Activated CD4-positive, alpha-beta memory T cell treated with anti-CD3 and anti-CD28 coated beads, Interleukin-2, amount 10 ng/mL, durations not matched to agents 7 days and 5 days (primary cell): ENCODE measurements at regions not wholly inside any gene's neighbourhood (a gene's known extent, or its start where the extent isn't known, plus 50 kb on each side); places are given as distances from the start of the nearest gene placed in this dataset.
"Not testable (repeated sequence)": the region's sequence is repeated elsewhere in the genome, so short reads cannot be mapped to it uniquely, and the experiment has no call there.

ENCODE experiments used
- CTCF ChIA-PET: fragments of 350-600 bp; sonication (Branson Sonifier 250); formaldehyde crosslinking; loops from one replicate; lab custom pipeline; 2021; ENCODE audit warnings: antibody characterized with exemption, inconsistent platforms; lab: Charles Lee
- POLR2A ChIA-PET: fragments of 350-600 bp; sonication (Branson Sonifier 250); formaldehyde crosslinking; loops from one replicate; lab custom pipeline; 2021; ENCODE audit warnings: antibody characterized with exemption; lab: Charles Lee
- DNase-seq: peaks from one replicate; pipeline ENCODE4 v3.0.0-alpha.2; 2020
- H3K27ac Mint-ChIP-seq: one replicate; pipeline ENCODE4 v1.8.0; 2021; ENCODE audit warnings: mild to moderate bottlenecking, mixed read lengths
- H3K27me3 Mint-ChIP-seq: one replicate; pipeline ENCODE4 v1.8.0; 2021; ENCODE audit warnings: mixed read lengths
- H3K36me3 Mint-ChIP-seq: one replicate; pipeline ENCODE4 v1.8.0; 2021; ENCODE audit warnings: low read depth, mixed read lengths
- H3K4me1 Mint-ChIP-seq: one replicate; pipeline ENCODE4 v1.8.0; 2021; ENCODE audit warnings: mixed read lengths
- H3K4me3 Mint-ChIP-seq: one replicate; pipeline ENCODE4 v1.8.0; 2021; ENCODE audit warnings: mild to moderate bottlenecking, mixed read lengths
- H3K9me3 Mint-ChIP-seq: one replicate; pipeline ENCODE4 v1.8.0; 2021; ENCODE audit warnings: mixed read lengths

DNA sequence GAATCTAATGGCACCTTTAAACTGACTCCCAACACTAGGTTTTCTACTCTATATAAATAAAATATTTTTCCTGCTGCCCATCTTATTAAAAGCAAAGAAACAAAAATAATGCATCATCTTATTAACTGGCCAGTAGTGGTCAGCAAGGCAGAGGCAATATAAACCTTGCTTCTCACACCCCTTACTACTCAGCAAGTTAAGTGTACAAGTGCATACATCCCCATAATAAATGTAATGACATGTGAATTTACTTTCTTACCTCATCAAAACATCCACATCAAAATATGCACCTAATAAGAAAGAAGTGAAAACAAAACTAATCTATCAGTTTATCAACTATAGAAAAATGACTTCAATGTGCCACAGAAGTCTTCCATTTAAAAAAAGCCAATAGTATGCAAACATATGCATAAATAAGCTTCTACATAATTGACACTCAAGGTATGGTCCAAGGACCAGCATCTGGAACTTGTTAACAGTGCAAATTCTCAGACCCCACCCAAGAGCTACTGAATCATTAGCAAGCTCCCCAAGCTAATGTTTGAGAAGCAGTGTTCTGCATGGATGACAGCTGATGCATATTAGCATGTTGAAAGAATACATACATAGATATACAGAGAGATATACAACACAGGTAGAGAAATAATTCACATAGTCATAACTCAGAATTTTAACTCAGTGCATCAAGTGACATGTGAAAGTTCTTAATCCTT is 182.7 kb downstream of the C7orf25 start:
- H3K27ac Mint-ChIP-seq: no peak overlapping the region
- H3K36me3 Mint-ChIP-seq: no peaks in the 10 kb centered on the region
- CTCF ChIA-PET: no interaction called here
- no peak for DNase-seq
- H3K9me3 Mint-ChIP-seq: no peaks in the 10 kb centered on the region
- H3K27me3 Mint-ChIP-seq: no peaks in the 10 kb centered on the region
- H3K4me3 Mint-ChIP-seq: no peak overlapping the region
- POLR2A ChIA-PET: no interaction called here
- H3K4me1 Mint-ChIP-seq: no peaks in the 10 kb centered on the region

DNA sequence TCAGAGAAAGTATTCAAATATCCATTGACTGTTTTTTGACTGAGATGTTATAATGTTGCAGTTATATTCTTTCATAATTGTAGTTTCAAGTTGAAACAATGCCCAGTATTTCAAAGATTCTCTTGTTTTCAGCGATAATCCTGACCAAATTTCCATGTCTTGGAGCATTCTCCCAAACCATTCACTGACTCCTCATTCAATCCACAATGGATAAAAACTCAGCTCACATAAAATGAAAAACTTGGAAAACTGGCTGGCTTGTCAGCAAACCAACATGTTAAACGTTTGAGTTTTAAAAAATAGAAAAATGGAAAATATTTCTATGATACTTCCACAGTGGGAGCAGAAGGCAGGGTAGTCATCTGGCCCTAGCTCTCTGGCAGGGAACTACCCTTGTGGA is 184.4 kb downstream of the C7orf25 start:
- Mint-ChIP-seq H3K27me3 (no peaks in the 10 kb centered on the region), H3K9me3 (no peaks in the 10 kb centered on the region), H3K4me3 (no peak overlapping the region), H3K4me1 (no peaks in the 10 kb centered on the region), H3K36me3 (no peaks in the 10 kb centered on the region), H3K27ac (no peak overlapping the region)
- DNase-seq: no peak
- POLR2A ChIA-PET: no interaction called here
- CTCF ChIA-PET: no interaction called here

DNA sequence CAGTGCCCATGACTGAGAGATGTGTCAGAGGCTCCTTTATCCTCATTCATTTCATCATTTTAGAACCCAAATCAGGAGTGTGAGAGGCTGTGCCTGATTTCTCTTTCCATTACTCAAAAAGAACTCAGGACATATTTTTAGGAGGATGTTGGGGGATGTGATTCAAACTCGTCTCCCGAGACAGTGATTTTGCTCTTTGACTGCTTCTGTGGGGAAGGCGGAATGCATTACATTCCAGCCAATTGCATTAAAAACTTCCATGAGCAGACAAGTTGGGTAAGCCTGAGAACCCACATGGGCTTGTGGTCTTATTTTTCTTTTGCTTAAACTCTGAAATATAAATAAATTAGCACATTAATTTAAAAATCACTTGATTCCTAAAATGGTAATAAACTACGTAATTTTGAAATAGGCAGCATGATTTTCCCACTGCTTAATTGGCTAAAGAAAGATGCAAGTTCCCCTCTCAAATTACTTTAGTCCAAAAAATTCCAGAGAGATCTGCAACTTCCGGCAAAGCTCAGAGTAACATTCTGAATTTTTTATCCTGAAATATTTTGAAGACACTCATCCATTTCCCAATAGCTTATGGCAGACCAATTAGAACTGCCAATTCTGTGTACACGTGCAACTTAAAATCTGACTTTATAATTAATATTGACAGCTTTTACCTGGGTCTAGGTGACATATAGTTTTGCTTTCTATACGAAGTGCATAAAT is 185.6 kb downstream of the C7orf25 start:
- Mint-ChIP-seq H3K4me3 (no peak overlapping the region), H3K27me3 (no peaks in the 10 kb centered on the region), H3K9me3 (no peaks in the 10 kb centered on the region), H3K36me3 (no peaks in the 10 kb centered on the region), H3K4me1 (no peaks in the 10 kb centered on the region), H3K27ac (no peak overlapping the region)
- ChIA-PET CTCF (no interaction called here), POLR2A (no interaction called here)
- no peak for DNase-seq

DNA sequence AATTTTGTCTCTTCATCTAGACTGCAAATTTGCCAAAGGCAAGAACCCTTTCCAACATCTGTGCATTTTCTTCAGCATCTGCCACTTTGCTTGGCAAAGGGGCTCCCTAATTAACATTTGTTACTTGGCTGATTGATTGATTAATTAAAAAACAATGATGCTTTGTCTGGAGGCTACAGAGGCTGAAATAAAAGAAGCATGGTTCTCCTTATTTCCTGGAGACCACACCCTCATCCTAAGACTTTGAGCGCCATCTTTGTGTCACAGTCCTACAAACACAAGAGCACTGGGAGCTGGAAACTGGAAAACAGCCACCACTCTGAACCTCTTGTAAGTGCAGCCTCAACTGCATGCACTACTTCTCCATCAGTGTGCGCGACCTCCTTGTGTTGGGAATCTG is 189.2 kb downstream of the C7orf25 start:
- no peak overlapping the region for H3K4me3 Mint-ChIP-seq
- no peak for DNase-seq
- no peaks in the 10 kb centered on the region for H3K36me3 Mint-ChIP-seq
- ChIA-PET CTCF (no interaction called here), POLR2A (no interaction called here)
- peaks cover 4% of the 10 kb centered on the region for H3K9me3 Mint-ChIP-seq
- H3K27ac Mint-ChIP-seq: no peak overlapping the region
- no peaks in the 10 kb centered on the region for H3K27me3 Mint-ChIP-seq
- H3K4me1 Mint-ChIP-seq: no peaks in the 10 kb centered on the region

DNA sequence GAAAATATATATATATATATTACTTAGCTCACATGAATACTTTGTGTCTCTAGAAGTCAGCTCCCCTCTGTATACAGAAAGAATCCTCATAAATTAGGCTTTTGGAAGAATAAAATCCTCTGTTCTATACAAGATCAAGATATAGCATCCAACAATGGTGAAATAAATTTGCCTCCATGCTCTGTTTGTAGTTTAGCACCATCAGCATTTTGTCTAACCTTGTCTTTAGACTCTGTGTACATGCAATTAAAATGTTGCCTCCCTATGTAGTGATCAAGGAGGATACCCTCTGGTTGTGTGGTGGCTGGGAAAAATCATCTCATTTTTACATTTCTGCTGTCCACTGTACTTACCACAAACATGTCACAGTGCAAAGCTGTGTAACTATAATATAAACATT is 189.7 kb downstream of the C7orf25 start:
- POLR2A ChIA-PET: no interaction called here
- Mint-ChIP-seq H3K27ac (no peak overlapping the region), H3K27me3 (no peaks in the 10 kb centered on the region), H3K4me3 (no peak overlapping the region), H3K36me3 (no peaks in the 10 kb centered on the region), H3K9me3 (peaks cover 4% of the 10 kb centered on the region), H3K4me1 (no peaks in the 10 kb centered on the region)
- no peak for DNase-seq
- CTCF ChIA-PET: no interaction called here

DNA sequence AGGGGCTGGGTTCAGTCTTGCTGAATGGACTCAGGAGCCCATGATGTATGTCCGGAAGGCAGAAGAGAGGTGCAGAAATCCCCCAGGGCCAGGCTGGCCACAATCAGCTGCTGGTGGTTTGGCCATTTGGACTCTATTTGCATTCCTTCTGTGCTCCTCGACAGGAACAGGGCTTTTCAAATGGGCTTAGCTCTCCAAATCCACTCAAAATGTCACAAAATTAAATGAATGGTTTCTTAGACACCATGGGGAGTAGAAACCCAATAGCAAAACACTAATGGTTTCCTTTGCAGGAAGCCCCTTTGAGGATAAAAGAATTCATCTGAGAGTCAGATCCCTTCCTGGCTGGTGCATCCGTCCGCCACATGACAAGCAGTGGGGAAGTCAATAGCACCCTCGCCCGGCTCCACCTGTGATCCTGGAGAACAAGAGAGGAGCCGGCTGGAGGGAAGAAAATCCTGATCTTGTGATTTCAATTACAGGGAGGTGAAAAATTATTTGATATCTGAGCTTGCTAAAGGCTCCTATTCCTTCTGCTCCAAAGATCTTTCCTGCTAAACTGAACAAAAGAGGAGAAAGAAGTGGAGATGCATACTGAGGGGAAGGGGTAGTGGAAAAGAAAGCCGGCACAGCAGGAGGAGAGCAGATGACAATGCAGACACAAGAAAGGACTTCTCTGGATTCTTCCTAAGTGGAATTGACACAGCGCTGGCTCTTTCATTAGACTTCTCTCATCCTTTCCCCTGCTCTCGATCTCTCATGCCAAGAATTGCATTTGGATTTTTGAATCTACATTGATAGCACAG is 190.7 kb downstream of the C7orf25 start:
- CTCF ChIA-PET: no interaction called here
- POLR2A ChIA-PET: no interaction called here
- Mint-ChIP-seq H3K4me1 (no peaks in the 10 kb centered on the region), H3K36me3 (no peaks in the 10 kb centered on the region), H3K4me3 (no peak overlapping the region), H3K27ac (no peak overlapping the region), H3K27me3 (no peaks in the 10 kb centered on the region), H3K9me3 (peaks cover 4% of the 10 kb centered on the region)
- DNase-seq: no peak

DNA sequence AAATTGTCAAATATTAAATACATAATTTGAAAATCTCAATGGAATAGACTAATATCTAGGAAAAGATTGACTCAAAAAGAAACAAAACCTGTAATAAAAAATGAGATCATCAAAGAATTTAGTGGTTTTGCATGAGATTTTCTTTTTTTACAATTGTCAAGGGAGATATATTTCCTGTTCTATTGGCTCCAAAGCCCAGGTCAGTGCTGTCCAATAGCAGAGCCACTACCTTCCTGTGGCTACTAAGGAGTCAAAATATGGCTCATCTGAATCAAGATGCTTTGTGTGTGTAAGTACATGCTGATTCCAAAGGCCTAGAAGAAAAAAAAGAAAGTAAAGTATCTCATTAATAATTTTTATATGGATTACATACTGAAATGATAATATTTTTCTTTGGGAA is 191.9 kb downstream of the C7orf25 start:
- H3K36me3 Mint-ChIP-seq: no peaks in the 10 kb centered on the region
- no peaks in the 10 kb centered on the region for H3K4me1 Mint-ChIP-seq
- no peaks in the 10 kb centered on the region for H3K27me3 Mint-ChIP-seq
- no peak overlapping the region for H3K27ac Mint-ChIP-seq
- H3K9me3 Mint-ChIP-seq: peaks cover 4% of the 10 kb centered on the region
- no peak overlapping the region for H3K4me3 Mint-ChIP-seq
- DNase-seq: no peak
- POLR2A ChIA-PET: no interaction called here
- CTCF ChIA-PET: no interaction called here

DNA sequence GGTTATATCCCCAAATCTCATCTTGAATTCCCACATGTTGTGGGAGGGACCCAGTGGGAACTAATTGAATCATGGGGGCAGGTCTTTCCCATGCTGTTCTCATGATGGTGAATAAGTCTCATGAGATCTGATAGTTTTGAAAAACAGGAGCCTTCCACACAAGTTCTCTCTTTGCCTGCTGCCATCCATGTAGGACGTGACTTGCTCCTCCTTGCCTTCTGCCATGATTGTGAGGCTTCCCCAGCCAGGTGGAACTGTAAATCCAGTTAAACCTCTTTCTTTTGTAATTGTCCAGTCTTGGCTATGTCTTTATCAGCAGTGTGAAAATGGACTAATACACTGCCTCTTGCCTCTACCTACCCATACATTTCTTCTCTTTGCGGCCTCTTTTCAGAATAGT is 193.4 kb downstream of the C7orf25 start:
- H3K4me1 Mint-ChIP-seq, H3K4me3 Mint-ChIP-seq, H3K36me3 Mint-ChIP-seq, H3K27me3 Mint-ChIP-seq, H3K27ac Mint-ChIP-seq, DNase-seq, POLR2A ChIA-PET, CTCF ChIA-PET, H3K9me3 Mint-ChIP-seq: not testable (repeated sequence)

DNA sequence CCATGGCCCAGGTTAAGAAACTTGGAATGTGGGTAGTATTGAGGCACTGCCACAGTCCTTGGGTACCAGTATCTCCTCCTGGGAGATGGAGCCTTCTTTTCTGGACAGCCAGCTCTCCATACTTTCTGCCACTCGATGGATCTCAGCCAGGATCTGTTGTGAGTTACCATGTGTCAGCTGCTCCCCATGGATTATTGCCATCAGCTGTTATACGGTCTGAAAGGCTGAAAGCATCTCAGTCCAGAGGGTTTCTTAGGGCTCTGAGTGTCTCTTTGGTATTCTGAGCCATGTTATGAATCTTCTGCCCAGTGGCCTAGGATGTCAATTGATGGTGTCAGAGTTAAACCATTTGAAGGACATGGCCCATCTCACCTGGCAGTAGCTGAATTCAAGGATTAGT is 197.5 kb downstream of the C7orf25 start:
- ChIA-PET POLR2A (no interaction called here), CTCF (no interaction called here)
- H3K27ac Mint-ChIP-seq: no peak overlapping the region
- no peaks in the 10 kb centered on the region for H3K36me3 Mint-ChIP-seq
- H3K4me1 Mint-ChIP-seq: no peaks in the 10 kb centered on the region
- H3K4me3 Mint-ChIP-seq: no peak overlapping the region
- peaks cover 6% of the 10 kb centered on the region for H3K9me3 Mint-ChIP-seq
- DNase-seq: no peak
- no peaks in the 10 kb centered on the region for H3K27me3 Mint-ChIP-seq

DNA sequence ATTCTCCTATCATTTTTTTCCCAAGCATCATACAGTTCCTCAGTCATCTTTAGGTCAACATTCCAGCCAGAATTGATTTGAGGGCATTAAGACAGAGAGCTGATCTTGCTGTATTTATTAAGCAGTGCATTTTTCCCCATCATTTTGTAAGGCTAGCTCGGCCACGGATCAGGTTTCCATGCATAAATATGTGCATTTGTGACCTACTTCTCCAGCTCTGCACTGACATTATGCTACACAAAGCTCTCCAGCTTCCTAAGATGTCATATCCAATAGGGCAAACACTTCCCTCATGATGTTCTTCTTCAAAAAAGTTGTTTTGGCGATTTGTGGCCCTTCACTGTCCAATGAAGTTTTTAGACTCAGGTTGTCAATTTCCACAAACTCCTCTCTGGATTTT is 202.6 kb downstream of the C7orf25 start:
- no peak for DNase-seq
- H3K27me3 Mint-ChIP-seq: no peaks in the 10 kb centered on the region
- H3K9me3 Mint-ChIP-seq: peaks cover 2% of the 10 kb centered on the region
- ChIA-PET CTCF (no interaction called here), POLR2A (no interaction called here)
- no peaks in the 10 kb centered on the region for H3K4me1 Mint-ChIP-seq
- no peak overlapping the region for H3K27ac Mint-ChIP-seq
- no peaks in the 10 kb centered on the region for H3K36me3 Mint-ChIP-seq
- no peak overlapping the region for H3K4me3 Mint-ChIP-seq

DNA sequence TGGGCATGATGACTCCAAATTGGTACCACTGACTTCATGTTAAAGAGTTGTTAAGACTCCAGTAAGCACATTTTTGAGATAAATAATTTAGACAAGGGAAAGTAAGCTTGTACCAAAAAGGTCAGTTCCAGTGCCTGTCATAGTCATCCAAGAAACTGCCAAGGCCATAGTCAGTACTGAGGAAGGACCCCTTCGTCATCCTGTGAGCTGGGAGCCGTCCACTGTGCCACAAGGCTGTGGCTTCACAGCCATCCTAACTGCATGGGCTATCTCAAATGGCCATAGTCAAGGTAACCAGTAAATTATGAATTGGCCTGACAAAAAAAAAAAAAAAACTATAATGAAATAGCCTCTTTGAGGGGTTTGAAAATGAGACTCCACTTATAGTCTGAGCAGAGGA is 207.2 kb downstream of the C7orf25 start:
- Mint-ChIP-seq H3K4me3 (no peak overlapping the region), H3K27me3 (no peaks in the 10 kb centered on the region), H3K4me1 (no peaks in the 10 kb centered on the region), H3K27ac (no peak overlapping the region), H3K36me3 (no peaks in the 10 kb centered on the region), H3K9me3 (no peaks in the 10 kb centered on the region)
- ChIA-PET CTCF (no interaction called here), POLR2A (no interaction called here)
- no peak for DNase-seq

DNA sequence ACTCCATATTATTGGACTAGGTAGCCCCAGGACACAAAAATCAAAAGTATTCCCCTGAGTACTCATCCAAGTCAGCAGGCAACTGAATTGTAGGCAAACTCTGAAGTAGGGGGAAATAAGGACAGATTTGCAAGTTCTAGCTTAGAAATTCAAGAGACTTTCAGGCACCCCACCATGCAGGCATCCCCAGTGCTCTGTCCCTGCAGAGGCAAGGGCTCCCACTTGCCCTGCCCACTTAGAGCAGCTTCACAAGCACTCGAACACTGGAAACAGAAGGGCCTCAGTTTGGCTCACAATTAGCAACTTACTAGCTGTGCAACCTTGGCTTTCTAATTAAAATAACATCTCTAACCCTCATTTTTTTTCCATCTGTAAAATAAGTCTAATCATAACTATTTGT is 209.2 kb downstream of the C7orf25 start:
- DNase-seq: no peak
- no peak overlapping the region for H3K27ac Mint-ChIP-seq
- H3K9me3 Mint-ChIP-seq: no peaks in the 10 kb centered on the region
- no peaks in the 10 kb centered on the region for H3K27me3 Mint-ChIP-seq
- H3K4me1 Mint-ChIP-seq: no peaks in the 10 kb centered on the region
- H3K36me3 Mint-ChIP-seq: no peaks in the 10 kb centered on the region
- CTCF ChIA-PET: no interaction called here
- no peak overlapping the region for H3K4me3 Mint-ChIP-seq
- POLR2A ChIA-PET: no interaction called here

DNA sequence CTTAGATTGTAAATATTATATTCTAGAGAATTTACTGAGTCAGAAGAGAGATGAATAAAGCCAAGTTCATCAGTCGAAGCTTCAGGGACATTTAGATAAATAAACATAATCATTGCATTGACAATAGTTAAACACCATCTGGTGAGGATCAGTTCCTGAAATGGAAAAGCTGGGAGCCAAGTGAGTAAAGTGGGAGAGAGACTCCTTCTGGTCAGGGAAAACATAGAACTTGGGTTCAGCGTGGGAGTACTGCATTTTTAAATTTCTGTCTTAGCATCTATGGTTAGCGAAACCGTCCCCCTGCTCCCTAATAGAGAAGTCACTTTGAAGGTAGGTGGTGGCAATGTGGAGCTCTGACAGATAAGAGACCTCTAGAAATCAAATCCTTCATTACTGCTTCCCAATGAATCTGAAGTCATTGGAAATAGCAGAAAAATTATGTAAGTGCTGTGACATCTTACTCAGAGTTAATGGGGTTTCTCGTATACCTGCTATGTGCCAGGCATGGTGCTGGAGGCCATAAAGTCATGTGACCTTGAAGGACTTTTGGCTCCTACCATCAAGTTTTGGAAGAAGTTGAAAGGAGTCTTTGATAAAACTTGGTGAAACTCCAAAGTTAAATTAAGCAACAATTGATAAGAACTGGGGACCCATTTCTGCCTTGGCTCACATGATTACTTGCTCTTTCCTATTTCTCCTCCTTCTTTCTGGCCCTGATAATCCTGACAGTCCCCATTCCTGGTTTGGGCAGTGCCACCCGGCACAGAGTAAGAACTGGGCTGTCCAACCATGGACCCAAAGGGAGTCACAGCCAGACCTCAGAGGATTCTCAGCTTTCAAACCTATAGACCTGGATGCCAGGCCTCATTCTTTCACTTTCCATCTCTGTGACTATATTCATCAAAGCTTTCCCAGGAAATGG is 211.2 kb downstream of the C7orf25 start:
- no peak overlapping the region for H3K27ac Mint-ChIP-seq
- H3K4me3 Mint-ChIP-seq: no peak overlapping the region
- no peak for DNase-seq
- H3K27me3 Mint-ChIP-seq: no peaks in the 10 kb centered on the region
- no peaks in the 10 kb centered on the region for H3K36me3 Mint-ChIP-seq
- H3K9me3 Mint-ChIP-seq: no peaks in the 10 kb centered on the region
- CTCF ChIA-PET: no interaction called here
- POLR2A ChIA-PET: no interaction called here
- no peaks in the 10 kb centered on the region for H3K4me1 Mint-ChIP-seq
